NCI-H2107 (cell line): ENCODE measurements at regions not wholly inside any gene's neighbourhood (a gene's known extent, or its start where the extent isn't known, plus 50 kb on each side); places are given as distances from the start of the nearest gene placed in this dataset.
"Not testable (repeated sequence)": the region's sequence is repeated elsewhere in the genome, so short reads cannot be mapped to it uniquely, and the experiment has no call there.

Source experiments
- DNase-seq: peaks from one replicate; lab custom pipeline; 2025; lab: John Stamatoyannopoulos, UW

GRCh38 chr14:34063470-34064164 is 112.7 kb upstream of the EGLN3 start:
- no peak for DNase-seq

DNA sequence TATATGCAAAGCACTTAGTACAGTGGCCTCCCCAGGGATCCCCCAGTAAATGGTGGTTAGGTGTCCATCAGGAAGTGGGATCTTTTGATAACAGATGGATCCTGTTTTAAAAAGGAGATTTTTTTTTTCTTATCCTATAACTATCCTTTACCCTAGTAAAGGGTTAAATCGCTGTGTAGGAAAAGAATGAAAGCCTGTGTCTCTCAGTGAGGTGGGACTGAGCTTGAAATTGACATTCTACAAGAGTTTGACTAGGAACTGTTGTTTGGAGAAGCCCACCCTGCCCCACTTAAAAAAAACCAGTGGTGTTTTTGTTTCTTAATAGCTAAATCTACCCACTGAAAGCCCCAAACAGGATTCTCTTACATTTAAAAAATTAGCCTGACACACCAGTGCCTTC is 112.2 kb upstream of the EGLN3 start:
- DNase-seq, result no peak

DNA sequence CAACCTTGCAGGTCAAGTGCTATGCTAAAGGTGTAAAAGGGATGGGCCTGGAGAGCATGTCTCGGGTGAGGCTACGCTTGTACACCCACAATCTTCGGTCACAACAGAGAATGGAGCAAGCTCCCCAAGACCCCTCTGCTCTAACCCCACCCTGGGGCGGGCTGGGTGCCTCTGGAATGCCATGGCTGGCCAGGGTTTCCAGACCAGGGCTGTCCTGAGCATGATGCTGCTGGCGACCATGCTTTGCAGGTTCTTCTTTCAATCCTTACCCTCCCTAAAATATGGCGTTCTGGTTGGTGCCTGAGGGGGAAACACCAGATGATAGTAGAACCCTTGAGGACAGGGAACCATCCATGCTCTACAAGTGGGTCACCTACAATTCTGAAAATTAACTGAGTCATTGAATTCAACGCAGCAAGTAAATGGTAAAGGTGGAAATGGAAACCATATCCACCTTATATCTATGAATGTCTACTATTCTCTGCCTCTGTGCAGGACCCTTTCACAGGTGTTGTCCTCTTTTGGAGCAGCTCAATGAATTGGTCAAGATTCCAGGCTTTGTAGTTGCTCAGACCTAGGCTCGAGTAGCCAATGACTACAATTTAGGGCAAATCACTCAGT is 111.6 kb upstream of the EGLN3 start:
- DNase-seq, result no peak

DNA sequence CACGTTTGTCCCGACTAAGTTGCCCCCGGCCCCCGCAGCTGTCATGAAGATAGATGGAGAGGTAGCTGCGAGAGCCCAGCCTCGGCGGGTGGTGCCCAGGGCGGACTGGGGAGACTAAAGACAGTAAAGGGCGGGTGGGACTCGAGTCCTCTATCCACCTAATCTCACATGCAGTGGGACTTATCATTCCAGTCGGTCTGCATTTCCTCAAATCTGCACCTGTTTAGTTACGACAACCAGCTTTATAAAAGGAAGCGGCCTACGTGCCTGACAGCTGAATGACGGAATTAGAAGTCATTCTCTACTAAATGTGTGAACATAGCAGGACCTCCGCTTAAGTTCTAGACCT is 109.8 kb upstream of the EGLN3 start:
- no peak for DNase-seq

- peak; percentile 49 for DNase-seq
These were observed 109.2 kb upstream of the EGLN3 start for GRCh38 chr14:34059925-34060650.

DNA sequence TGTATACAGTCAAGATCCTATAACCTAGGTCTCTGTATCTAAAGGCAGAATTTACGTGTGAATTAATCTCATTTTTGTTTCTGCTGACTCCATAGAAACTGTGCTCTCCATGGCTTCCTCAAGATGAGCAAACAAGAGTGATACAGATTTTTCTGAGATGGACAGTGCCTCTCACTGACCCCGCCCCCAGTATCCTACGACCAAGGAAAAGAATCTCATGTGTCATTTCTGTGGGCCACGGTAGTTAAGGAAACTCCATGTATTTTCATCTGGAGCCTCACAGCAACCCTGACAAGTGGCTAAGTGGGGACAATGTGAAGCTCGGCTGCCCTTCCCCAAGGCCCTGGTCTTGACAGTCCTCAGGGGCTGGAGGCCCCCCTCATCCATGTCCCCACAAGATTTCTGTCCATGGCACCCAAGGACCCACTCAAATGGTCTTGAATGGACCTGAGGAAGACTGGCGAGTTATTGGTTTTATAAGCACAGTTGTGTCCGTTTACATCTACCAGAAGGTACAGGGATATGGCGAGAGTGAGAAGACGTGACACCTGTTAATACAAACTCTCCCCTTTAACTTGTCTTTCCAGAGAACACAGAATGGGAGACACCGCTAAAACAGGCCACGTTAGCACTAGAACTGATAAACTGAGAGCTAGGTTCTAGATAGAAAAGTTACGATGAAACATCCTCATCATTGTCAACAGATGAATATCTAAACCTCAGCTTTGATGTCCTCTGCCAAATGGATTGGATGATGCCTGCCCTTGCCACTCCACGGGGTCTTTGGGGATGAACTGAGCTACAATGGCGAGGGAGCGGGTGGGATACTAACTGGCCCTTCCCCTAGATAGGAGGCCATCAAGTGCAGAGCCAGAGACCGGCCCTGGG is 108.4 kb upstream of the EGLN3 start:
- DNase-seq, result no peak

DNA sequence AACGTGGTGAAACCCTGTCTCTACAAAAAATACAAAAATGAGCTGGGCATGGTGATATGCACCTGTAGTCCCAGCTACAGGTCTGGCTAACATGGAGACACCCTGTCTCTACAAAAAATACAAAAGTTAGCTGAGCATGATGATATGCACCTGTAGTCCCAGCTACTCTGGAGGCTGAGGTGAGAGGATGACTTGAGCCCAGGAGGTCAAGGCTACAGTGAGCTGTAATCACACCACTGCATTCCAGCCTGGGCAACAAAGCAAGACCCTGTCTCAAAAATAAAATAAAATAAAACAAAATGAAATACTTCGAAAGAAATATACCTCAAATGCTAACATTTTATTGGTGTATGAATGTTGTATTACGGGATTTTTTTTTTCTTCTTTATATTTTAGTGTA is 107.6 kb upstream of the EGLN3 start:
- DNase-seq, result no peak

DNA sequence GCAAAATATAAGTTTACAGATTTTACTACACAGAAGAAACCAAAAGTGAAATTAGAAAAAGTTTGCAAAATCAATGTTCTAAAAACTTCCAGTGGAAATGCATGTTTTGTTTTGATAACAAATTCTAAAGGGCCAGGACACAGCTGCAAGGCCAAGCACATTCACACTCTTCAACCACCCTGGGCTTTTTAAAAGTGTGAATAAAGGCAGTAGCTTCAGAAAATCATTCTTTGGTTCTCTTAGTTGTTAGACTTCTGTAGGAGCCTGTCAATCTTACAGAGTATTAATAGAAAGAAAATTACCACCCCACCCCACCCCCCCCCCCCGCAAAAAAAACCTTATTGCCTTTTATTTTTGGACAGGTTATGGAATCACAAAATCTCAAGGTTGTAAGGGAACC is 105.2 kb upstream of the EGLN3 start:
- DNase-seq, result no peak

DNA sequence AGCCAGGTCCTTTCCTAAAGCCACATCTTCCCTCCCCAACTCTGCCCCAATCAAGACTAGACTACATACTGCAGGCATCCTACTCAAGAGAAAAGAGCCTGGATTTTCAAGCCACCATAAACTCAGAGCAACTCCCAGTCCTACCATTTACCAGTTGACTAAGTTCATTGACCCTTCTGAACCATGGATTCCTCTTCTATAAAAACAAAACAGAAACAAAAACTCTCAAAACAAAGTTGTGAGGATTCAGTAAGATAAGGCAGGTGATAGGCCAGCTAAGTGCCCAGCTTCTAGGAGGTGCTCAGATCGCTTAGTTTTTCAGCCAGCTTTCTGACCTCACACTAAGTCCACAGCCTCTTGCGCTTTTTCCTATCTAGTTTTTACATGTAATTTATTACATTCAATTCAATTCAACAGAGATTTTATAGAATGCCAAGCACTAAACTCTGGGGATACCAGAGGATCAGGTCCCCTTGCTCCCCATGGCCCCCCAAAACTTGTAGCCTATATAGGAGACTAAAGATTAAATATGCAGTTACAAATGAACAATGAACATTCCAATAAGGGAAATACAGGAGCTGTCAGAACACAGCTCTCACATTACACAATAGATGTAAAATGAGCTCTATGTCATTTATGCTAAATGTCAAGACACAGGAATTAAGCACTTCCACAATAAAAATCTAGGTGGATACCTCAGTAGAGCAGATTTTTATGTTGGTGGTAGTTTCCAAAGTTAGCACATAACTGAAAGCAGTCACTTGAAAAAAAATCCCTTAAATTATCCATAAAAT is 104.5 kb upstream of the EGLN3 start:
- no peak for DNase-seq

DNA sequence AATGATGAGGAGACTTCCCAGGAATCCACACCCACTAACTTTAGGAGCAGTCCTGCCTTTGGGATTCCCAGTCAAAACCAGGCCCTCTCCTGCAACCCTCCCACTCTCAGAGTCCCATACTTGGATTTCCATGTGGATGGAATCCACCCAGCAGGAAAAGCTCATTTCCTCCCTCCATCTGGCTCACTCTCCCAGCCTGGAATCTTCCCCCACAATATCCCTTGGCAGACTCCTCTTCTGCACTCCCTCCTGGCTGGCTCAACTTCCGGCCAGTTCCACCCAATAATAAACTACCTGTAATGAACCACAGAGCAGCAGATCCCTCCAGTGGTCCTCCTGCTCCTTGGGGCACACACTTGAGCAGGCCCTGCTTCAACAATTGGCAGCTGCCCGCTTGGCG is 102.8 kb upstream of the EGLN3 start:
- no peak for DNase-seq

DNA sequence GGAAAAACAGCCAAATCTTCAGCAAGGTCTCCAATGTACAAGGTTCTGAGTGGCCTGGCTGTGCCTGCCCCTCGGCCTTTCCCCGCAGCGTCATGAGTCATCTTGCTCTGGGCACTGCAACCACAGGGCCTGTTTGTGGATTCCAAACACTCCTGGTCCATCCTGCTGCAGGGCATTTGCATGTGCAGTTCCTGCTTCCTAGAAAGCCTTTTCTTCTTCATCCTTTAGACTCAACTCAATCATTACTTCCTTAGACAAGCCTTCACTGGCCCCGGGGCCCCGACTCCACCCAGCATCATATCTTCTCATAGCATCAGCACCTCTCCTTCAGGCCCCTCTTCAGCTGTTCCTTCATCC is 101.8 kb upstream of the EGLN3 start:
- no peak for DNase-seq

DNA sequence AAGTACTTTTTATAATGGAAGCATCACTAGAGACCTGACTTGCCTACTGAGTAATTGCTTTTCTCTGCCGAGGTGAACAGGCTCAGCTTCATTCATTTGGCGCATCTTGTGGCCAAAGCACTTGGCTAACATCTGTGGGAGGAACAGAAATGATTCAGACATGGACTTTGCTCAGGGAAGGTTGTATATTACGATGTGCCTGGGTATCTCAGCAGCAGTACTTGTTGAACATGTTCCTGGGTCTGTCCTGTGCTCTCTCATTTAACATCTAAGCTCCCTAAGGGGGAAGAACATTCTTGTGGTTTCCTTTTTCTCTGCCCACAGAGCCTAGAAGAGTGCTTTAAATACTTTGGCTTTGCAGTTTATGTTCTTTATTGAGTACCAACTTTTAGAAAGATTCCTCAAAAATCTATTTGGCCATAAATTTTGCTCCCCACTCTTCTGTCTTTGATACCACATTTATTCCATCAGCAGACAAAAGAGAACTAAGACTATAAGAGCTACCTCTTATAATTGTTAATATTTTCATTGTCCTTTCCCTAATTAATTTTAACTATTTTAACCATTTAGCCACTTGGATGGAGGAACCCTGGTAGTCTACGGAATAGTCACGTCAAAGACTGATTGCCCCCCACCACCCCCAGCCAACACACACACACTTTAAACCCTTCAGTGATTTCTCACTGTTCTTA is 101.2 kb upstream of the EGLN3 start:
- no peak for DNase-seq

- no peak for DNase-seq
These were observed 99.7 kb upstream of the EGLN3 start for GRCh38 chr14:34050606-34051005.

- DNase-seq, result no peak
These were observed 98.9 kb upstream of the EGLN3 start for GRCh38 chr14:34049790-34050189.

GRCh38 chr14:34049187-34049586 is 98.3 kb upstream of the EGLN3 start:
- DNase-seq, result not testable (repeated sequence)

DNA sequence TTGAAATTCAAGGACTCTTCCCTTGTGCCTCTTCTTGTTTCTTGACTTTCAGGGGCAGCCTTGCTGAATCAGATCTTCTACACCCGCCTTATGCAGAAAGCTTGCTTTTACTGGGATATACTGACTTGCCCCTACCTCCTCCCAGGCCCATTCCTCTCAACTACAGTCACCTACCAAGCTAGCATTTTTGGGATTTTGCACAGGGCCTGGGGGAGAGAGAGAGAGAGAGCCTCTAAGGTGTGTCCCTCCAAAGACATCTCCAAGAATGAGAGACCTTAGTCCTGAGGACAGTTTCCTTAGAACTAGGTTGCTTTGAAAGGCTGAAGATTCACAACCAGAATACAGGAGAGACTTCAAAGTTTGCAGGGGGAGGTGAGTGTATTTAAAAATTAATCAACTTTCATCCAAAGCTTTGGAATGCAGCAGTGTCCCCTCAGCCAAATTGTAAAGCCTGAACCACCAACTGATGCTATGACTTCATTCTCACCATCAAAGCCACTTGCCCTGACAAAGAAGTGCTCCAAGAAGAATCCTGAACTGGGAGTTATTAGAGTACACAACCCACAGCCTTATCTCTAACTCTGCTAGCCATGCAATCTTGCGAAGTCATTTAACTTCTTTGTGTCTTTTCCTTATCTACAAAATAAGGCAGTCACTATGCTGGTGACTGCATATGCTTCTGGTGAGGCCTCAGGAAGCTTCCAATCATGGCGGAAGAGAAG is 96.1 kb upstream of the EGLN3 start:
- no peak for DNase-seq

DNA sequence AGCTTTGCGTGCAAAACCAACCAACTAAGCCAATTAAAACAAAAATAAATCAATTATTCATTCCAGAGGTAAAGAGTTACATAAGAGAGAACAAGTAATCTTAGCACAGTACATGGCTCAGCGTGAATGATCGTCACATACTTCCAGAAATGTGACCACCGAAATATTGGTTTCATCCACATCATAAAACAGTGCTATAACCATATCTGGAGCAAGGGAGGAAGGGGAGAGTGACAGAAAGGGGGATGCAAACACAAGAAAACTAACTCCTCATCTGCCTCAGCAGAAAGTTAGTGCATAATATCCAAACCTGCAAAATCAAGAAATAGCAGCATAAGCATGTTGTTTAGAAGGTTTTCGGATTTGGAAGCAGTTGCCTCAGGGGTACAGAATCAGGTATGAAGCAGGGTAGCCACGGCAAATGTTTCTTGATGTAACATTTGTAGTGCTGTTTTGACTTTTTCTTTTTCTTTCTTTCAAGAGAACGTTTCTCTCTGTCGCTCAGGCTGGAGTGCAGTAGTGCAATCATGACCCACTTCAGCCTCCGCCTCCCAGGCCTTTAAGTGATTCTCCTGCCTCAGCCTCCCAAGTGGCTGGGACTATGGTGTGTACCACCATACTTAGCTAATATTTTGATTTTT is 93.9 kb upstream of the EGLN3 start:
- no peak for DNase-seq

- no peak for DNase-seq
These were observed 93.4 kb upstream of the EGLN3 start for GRCh38 chr14:34044373-34044637.

DNA sequence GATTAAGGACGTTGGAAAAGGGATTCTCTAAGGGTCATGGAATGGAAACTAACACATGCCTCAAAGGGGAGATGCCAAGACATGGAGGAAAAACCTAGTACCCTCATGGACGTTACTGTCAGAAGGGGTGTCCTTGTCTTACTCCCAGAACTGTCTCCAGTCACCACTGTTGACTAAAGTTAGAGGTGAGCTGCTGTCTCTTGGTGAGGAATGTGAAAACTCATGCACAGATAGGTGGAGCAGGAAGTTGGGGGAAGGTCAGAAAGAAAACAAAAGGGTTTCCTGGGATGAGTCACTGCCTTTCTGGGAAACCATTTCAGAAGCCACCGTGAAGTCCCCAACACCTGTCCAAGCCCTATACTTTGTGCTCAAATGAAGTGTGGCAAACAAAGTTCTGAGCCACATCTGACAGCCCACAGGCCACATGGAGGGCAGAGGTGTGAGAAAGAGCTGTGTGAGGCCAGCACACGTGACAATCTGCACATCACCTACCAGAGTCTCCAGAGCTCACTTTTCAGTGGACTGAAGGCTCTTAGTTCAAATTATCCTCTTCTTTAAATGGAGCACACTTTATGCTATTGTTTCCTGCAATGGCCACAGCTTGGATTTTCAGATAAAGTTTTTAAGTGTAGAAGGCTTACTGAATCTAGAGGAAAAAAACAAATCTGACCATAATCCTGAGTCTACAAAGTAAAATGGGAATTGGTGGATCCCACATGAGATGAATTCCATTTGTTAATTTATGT is 92.9 kb upstream of the EGLN3 start:
- DNase-seq, result no peak

GRCh38 chr14:34041220-34041619 is 90.3 kb upstream of the EGLN3 start:
- no peak for DNase-seq
